ENCODE measurements at regions not wholly inside any gene's neighbourhood (a gene's known extent, or its start where the extent isn't known, plus 50 kb on each side); places are given as distances from the start of the nearest gene placed in this dataset.

GRCh38 chr7:97466071-97466470, 265.8 kb upstream of the TAC1 start:
- TF ChIP-seq CTCF (IDR thresholded peaks at IDR 0.05) = no peak
- TF ChIP-seq ZFX (IDR thresholded peaks at IDR 0.05; ENCODE audit: borderline replicate concordance) = no peak
- no peak overlapping the region for H3K27ac ChIP-seq

DNA sequence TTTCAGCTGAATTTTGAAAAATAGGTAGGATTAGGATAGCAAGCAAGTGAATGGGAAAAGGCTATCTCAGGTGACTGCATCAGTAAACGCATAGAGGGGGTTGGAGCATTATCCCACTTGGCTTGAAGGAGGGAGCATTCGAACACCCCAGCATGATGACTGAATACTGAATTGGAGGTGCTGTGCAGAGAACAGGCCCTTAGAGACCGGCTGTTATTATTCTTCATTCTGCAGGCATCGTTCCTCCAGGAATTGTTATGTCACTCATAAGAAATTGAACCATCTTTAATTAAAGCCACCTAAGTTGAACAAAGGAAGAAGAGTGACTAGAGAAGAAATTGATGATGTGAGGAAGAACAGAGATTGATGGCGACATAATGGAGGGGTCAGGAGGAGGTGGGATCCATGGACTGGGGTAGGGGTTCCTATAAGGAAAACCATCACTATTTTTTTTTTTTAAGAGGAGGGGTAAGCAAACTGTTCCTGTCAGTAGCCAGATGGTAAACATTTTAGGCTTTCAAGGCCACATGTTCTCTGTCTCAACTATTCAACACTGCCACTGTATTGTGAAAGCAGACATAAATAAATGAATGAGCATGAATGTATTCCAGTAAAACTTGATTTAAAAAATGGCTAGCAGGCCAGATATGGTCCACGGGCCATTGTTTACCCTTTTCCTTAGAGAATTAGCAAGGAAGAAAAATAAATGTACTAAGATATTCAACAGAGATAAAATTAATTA, 264.7 kb upstream of the TAC1 start:
- TF ChIP-seq ZFX (IDR thresholded peaks at IDR 0.05; ENCODE audit: borderline replicate concordance) = no peak
- TF ChIP-seq CTCF (IDR thresholded peaks at IDR 0.05) = no peak
- no peak overlapping the region for H3K27ac ChIP-seq

GRCh38 chr7:97468493-97468892, 263.4 kb upstream of the TAC1 start:
- TF ChIP-seq CTCF (IDR thresholded peaks at IDR 0.05) (no peak), ZFX (IDR thresholded peaks at IDR 0.05; ENCODE audit: borderline replicate concordance) (no peak)
- no peak overlapping the region for H3K27ac ChIP-seq

- TF ChIP-seq CTCF (IDR thresholded peaks at IDR 0.05) (no peak), ZFX (IDR thresholded peaks at IDR 0.05; ENCODE audit: borderline replicate concordance) (no peak)
- H3K27ac ChIP-seq = no peak overlapping the region
These were observed 261.2 kb upstream of the TAC1 start for GRCh38 chr7:97470726-97471125.

GRCh38 chr7:97471491-97471890, 260.4 kb upstream of the TAC1 start:
- TF ChIP-seq CTCF (IDR thresholded peaks at IDR 0.05) (no peak), ZFX (IDR thresholded peaks at IDR 0.05; ENCODE audit: borderline replicate concordance) (no peak)
- H3K27ac ChIP-seq = no peak overlapping the region

DNA sequence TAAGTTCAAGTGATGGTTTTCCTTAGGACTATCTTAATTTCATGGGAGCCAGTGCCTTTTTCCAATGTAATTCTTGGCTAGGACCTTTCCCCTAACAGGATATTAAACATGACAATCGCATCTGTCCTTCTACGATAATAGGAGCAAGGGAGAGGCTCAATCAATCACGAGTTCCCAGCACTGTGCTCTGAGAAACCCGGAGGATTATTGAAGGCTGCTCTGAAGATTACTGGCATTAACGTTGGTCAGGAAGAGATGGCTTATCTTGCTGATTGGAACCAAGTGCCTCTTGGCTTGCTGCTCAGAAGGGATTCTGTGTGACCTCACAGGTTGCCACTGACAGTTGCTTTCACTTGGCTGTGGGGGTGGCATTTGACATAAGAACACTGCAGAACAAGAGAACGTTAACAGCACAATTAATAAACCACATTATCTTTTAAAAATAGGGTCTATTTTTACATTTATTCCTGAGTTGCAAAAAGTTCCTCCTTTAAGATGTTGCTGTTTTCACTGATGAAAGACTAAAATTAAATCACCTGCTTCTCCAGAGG, 252.1 kb upstream of the TAC1 start:
- no peak overlapping the region for H3K27ac ChIP-seq
- no peak for TF ChIP-seq ZFX (IDR thresholded peaks at IDR 0.05; ENCODE audit: borderline replicate concordance)
- TF ChIP-seq CTCF (IDR thresholded peaks at IDR 0.05) = no peak

GRCh38 chr7:97480772-97481390, 251.0 kb upstream of the TAC1 start:
- H3K27ac ChIP-seq = no peak overlapping the region
- TF ChIP-seq ZFX (IDR thresholded peaks at IDR 0.05; ENCODE audit: borderline replicate concordance) = no peak
- no peak for TF ChIP-seq CTCF (IDR thresholded peaks at IDR 0.05)
